ENCODE measurements at regions not wholly inside any gene's neighbourhood (a gene's known extent, or its start where the extent isn't known, plus 50 kb on each side); places are given as distances from the start of the nearest gene placed in this dataset.

DNA sequence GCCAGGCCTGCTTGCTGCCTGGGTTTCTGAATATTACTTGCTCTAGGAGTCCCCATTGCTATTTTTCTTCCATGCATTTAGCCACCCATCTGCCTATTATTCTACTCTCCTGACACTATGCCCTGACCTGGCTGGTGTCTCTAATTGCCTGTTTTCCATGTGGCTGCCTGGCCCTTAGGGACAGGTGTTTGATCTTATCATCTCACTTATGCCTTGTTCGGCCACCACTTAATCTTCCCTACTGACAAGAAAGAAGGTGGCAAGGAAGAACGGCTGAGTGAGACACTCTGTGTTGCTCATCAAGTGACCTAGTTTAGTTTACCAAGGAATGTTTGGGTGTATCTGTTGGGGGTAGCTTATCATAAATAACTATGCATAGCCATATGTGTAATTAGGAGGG is 50.4 kb upstream of the RAPH1 start:
- Mint-ChIP-seq H3K9me3 (no peaks in the 10 kb centered on the region), H3K27ac (no peak overlapping the region), H3K4me1 (peaks cover 0 to 10% (median 4%) of the 10 kb centered on the region in 4 donors), H3K36me3 (no peaks in the 10 kb centered on the region), H3K27me3 (no peaks in the 10 kb centered on the region), H3K4me3 (peak overlapping the region in 1 of 8 donors; percentile 8)
- DNase-seq, result no peak
- ChIA-PET CTCF (ENCODE audit: partially characterized antibody) (no interaction called here), POLR2A (ENCODE audit: partially characterized antibody) (interaction anchor here (0.7 kb wide), 1 partner anchor 26 kb away, joined by 3 read pairs; no protein-coding TSS in a partner anchor)
- Histone ChIP-seq H3K27me3 (ENCODE audit: insufficient read depth, low read length) (no peaks in the 10 kb centered on the region), H3K36me3 (ENCODE audit: insufficient read depth, low read length) (no peaks in the 10 kb centered on the region), H3K4me3 (ENCODE audit: low read length in 2 of 2) (no peak overlapping the region), H3K4me1 (ENCODE audit: insufficient read depth, low read length) (no peaks in the 10 kb centered on the region), H3K9me3 (ENCODE audit: control insufficient read depth in 1 of 2, low read length in 2 of 2) (no peaks in the 10 kb centered on the region), H3K27ac (ENCODE audit: low read depth, low read length) (no peak overlapping the region)
- intact Hi-C loops (cut with micrococcal nuclease), result no loop called here

DNA sequence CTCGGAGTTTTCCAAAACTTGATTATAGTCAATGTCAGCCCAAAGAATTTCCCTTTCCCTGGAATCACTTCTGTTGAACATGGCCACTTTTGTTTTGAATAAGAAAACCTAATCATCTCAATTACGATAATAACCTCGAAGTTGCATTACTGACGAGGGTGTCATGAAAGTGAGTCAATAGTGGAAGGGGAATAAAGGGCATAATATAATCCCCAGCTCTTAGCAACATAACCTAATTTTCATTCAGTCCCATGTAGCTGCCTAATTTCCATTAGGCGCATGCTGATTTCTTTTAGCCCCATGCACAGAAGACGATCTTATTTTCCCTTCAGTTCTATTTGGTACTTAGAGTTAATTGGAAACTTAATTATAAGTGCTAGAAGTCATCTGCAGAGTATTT is 51.1 kb upstream of the RAPH1 start:
- intact Hi-C loops (cut with micrococcal nuclease), result no loop called here
- no peaks in the 10 kb centered on the region for H3K36me3 Mint-ChIP-seq
- Histone ChIP-seq H3K27ac (ENCODE audit: low read depth, low read length) (no peak overlapping the region), H3K27me3 (ENCODE audit: insufficient read depth, low read length) (no peaks in the 10 kb centered on the region), H3K36me3 (ENCODE audit: insufficient read depth, low read length) (no peaks in the 10 kb centered on the region), H3K4me3 (ENCODE audit: low read length in 2 of 2) (no peak overlapping the region), H3K4me1 (ENCODE audit: insufficient read depth, low read length) (no peaks in the 10 kb centered on the region), H3K9me3 (ENCODE audit: control insufficient read depth in 1 of 2, low read length in 2 of 2) (no peaks in the 10 kb centered on the region)
- CTCF ChIA-PET (ENCODE audit: partially characterized antibody), result no interaction called here
- peaks cover 0 to 10% (median 4%) of the 10 kb centered on the region in 4 donors for H3K4me1 Mint-ChIP-seq
- POLR2A ChIA-PET (ENCODE audit: partially characterized antibody), result interaction anchor here (0.6 to 0.7 kb wide), 2 partner anchors 195 to 573 kb away, joined by 3 to 4 read pairs; no protein-coding TSS in a partner anchor
- H3K9me3 Mint-ChIP-seq, result peaks cover 0 to under 1% (median 0%) of the 10 kb centered on the region in 8 donors
- H3K27me3 Mint-ChIP-seq, result no peaks in the 10 kb centered on the region
- DNase-seq, result no peak
- H3K27ac Mint-ChIP-seq, result no peak overlapping the region
- H3K4me3 Mint-ChIP-seq, result no peak overlapping the region

DNA sequence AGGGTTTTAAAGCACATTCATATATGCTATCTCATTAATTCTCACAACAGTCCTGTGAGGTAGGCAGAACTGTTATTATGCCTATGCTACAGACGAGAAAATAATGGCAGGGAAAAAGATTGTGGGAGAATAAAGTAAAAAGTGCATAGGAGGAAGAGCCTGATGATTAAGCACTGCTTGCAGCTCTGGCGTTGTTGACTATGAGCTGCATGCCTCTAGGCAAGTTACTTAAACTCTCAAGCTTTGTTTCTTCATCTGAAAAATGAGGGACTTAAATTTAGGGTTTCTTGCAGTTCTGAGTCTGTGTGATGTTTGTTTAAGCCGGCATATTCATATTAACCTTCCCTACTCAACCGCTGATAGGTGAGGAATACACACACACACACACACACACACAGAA is 51.6 kb upstream of the RAPH1 start:
- Histone ChIP-seq H3K27me3 (ENCODE audit: insufficient read depth, low read length) (no peaks in the 10 kb centered on the region), H3K4me1 (ENCODE audit: insufficient read depth, low read length) (no peaks in the 10 kb centered on the region), H3K9me3 (ENCODE audit: control insufficient read depth in 1 of 2, low read length in 2 of 2) (no peaks in the 10 kb centered on the region), H3K4me3 (ENCODE audit: low read length in 2 of 2) (no peak overlapping the region), H3K27ac (ENCODE audit: low read depth, low read length) (no peak overlapping the region), H3K36me3 (ENCODE audit: insufficient read depth, low read length) (no peaks in the 10 kb centered on the region)
- no peak overlapping the region for H3K4me3 Mint-ChIP-seq
- H3K9me3 Mint-ChIP-seq, result peaks cover 0 to 2% (median 0%) of the 10 kb centered on the region in 8 donors
- CTCF ChIA-PET (ENCODE audit: partially characterized antibody), result no interaction called here
- POLR2A ChIA-PET (ENCODE audit: partially characterized antibody), result interaction anchor here (0.6 to 0.7 kb wide), 2 partner anchors 195 to 572 kb away, joined by 3 to 4 read pairs; no protein-coding TSS in a partner anchor
- H3K27me3 Mint-ChIP-seq, result no peaks in the 10 kb centered on the region
- no peaks in the 10 kb centered on the region for H3K36me3 Mint-ChIP-seq
- H3K4me1 Mint-ChIP-seq, result peaks cover 0 to 10% (median 4%) of the 10 kb centered on the region in 4 donors
- peak overlapping the region in 1 of 7 donors; percentile 56 for H3K27ac Mint-ChIP-seq
- intact Hi-C loops (cut with micrococcal nuclease), result no loop called here
- DNase-seq, result no peak

DNA sequence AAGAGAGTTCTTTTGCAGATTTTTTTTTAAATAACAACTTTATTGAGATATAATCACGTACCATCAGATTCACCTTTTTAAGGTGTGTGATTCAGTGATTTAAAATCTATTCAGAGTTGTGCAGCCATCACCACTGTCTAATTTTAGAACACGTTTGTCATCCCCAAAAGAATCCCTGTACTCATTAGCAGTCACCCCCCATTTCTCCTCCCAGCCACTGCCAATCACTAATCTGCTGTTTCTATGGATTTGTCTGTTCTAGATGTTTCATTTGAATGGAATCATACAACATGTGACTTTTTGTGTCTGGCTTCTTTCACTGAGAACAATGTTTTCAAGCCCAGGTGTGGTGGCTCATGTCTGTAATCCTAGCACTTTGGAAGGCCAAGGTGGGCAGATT is 55.4 kb upstream of the RAPH1 start:
- no peak for DNase-seq
- Mint-ChIP-seq H3K4me3 (no peak overlapping the region), H3K9me3 (peaks cover 0 to 2% (median 0%) of the 10 kb centered on the region in 8 donors), H3K27ac (no peak overlapping the region), H3K36me3 (no peaks in the 10 kb centered on the region), H3K27me3 (no peaks in the 10 kb centered on the region), H3K4me1 (peaks cover 0 to 6% (median under 1%) of the 10 kb centered on the region in 4 donors)
- Histone ChIP-seq H3K27ac (ENCODE audit: low read depth, low read length) (no peak overlapping the region), H3K36me3 (ENCODE audit: insufficient read depth, low read length) (no peaks in the 10 kb centered on the region), H3K27me3 (ENCODE audit: insufficient read depth, low read length) (no peaks in the 10 kb centered on the region), H3K4me1 (ENCODE audit: insufficient read depth, low read length) (no peaks in the 10 kb centered on the region), H3K4me3 (ENCODE audit: low read length in 2 of 2) (no peak overlapping the region), H3K9me3 (ENCODE audit: control insufficient read depth in 1 of 2, low read length in 2 of 2) (no peaks in the 10 kb centered on the region)
- intact Hi-C loops (cut with micrococcal nuclease), result no loop called here
- ChIA-PET POLR2A (ENCODE audit: partially characterized antibody) (no interaction called here), CTCF (ENCODE audit: partially characterized antibody) (no interaction called here)

DNA sequence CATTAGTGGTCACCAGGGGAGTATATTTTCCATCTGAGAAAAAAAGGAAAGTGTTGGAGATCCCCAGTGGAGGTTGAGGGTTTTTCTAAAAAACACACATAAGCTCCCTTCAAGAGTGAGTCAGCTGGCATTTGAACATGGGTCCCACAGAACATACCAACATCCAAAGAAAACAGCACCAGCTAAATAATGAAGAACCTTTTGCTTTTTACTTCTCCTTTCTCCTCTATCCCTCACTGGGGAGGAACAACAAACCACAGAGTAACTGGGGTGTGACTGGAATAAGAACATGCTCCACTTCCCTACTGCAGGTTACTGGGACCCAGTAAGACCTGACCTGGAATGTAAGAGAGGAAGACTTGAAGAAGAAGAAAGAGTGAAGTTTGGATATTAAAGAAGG is 56.5 kb upstream of the RAPH1 start:
- H3K27ac ChIP-seq (ENCODE audit: low read depth, low read length), result no peak overlapping the region
- no peak overlapping the region for H3K4me3 ChIP-seq (ENCODE audit: low read length in 2 of 2)
- H3K27me3 ChIP-seq (ENCODE audit: insufficient read depth, low read length), result no peaks in the 10 kb centered on the region
- intact Hi-C loops (cut with micrococcal nuclease), result no loop called here
- POLR2A ChIA-PET (ENCODE audit: partially characterized antibody), result no interaction called here
- Mint-ChIP-seq H3K27me3 (no peaks in the 10 kb centered on the region), H3K27ac (peak overlapping the region in 2 of 7 donors; percentile 54 to 57), H3K4me3 (no peak overlapping the region), H3K4me1 (peaks cover 0 to 3% (median 0%) of the 10 kb centered on the region in 4 donors), H3K36me3 (no peaks in the 10 kb centered on the region), H3K9me3 (peaks cover 0 to 2% (median 0%) of the 10 kb centered on the region in 8 donors)
- CTCF ChIA-PET (ENCODE audit: partially characterized antibody), result interaction anchor here (1.0 kb wide), 1 partner anchor 11 kb away, joined by 3 read pairs; no protein-coding TSS in a partner anchor
- DNase-seq, result no peak
- no peaks in the 10 kb centered on the region for H3K4me1 ChIP-seq (ENCODE audit: insufficient read depth, low read length)
- no peaks in the 10 kb centered on the region for H3K36me3 ChIP-seq (ENCODE audit: insufficient read depth, low read length)
- H3K9me3 ChIP-seq (ENCODE audit: control insufficient read depth in 1 of 2, low read length in 2 of 2), result no peaks in the 10 kb centered on the region

DNA sequence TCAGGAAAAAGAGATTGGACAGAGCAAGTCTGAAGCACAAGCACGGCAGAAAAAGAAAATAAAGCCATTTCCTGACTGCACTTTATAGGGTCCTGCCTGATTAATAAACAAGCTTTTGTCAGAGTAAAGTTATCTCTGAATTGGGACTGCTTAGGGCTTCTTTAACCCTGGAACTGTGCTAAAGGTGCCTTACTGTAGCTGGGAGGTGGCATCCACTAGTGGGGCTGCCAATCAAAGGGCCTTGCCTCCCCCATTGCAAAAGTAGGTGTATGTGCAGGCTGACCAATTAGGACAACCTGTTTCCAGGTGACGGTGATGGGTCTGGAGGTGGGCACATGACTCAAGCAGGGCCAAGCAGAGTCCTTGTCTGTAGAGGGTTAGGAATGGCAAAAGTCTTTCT is 57.4 kb upstream of the RAPH1 start:
- no peaks in the 10 kb centered on the region for H3K36me3 ChIP-seq (ENCODE audit: insufficient read depth, low read length)
- H3K27me3 ChIP-seq (ENCODE audit: insufficient read depth, low read length), result no peaks in the 10 kb centered on the region
- DNase-seq, result no peak
- H3K9me3 Mint-ChIP-seq, result peaks cover 0 to 2% (median 0%) of the 10 kb centered on the region in 8 donors
- H3K27me3 Mint-ChIP-seq, result no peaks in the 10 kb centered on the region
- intact Hi-C loops (cut with micrococcal nuclease), result no loop called here
- H3K4me1 ChIP-seq (ENCODE audit: insufficient read depth, low read length), result no peaks in the 10 kb centered on the region
- ChIA-PET POLR2A (ENCODE audit: partially characterized antibody) (no interaction called here), CTCF (ENCODE audit: partially characterized antibody) (interaction anchor here (0.7 kb wide), 1 partner anchor 223 kb away, joined by 3 read pairs; no protein-coding TSS in a partner anchor)
- no peak overlapping the region for H3K4me3 ChIP-seq (ENCODE audit: low read length in 2 of 2)
- H3K4me1 Mint-ChIP-seq, result peaks cover 0 to 3% (median 0%) of the 10 kb centered on the region in 4 donors
- no peak overlapping the region for H3K4me3 Mint-ChIP-seq
- no peaks in the 10 kb centered on the region for H3K9me3 ChIP-seq (ENCODE audit: control insufficient read depth in 1 of 2, low read length in 2 of 2)
- H3K36me3 Mint-ChIP-seq, result no peaks in the 10 kb centered on the region
- no peak overlapping the region for H3K27ac ChIP-seq (ENCODE audit: low read depth, low read length)
- H3K27ac Mint-ChIP-seq, result no peak overlapping the region

DNA sequence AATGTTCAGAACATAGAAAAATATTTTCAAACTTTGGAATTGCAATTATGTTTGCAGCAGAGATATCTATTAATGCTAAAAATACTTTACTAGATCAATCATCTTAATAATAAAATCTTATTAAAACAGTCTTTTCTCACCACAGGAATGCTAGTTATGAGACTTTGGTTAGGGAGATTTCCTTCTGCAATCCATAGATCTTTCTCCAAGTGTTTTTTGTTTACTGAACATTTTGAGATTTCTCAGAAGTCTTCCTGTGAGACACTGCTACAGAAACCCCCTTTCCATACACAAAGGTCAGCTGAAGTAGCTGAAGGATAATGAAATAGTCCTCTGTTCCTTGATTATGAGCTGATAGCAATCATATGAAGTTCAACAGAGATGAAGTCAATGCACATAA is 59.4 kb upstream of the RAPH1 start:
- Mint-ChIP-seq H3K27ac (peak overlapping the region in 1 of 7 donors; percentile 44), H3K9me3 (peaks cover 0 to 2% (median 0%) of the 10 kb centered on the region in 8 donors), H3K4me3 (no peak overlapping the region), H3K27me3 (no peaks in the 10 kb centered on the region), H3K4me1 (peaks cover under 1 to 4% (median 2%) of the 10 kb centered on the region in 4 donors), H3K36me3 (no peaks in the 10 kb centered on the region)
- POLR2A ChIA-PET (ENCODE audit: partially characterized antibody), result no interaction called here
- CTCF ChIA-PET (ENCODE audit: partially characterized antibody), result no interaction called here
- Histone ChIP-seq H3K9me3 (ENCODE audit: control insufficient read depth in 1 of 2, low read length in 2 of 2) (no peaks in the 10 kb centered on the region), H3K4me3 (ENCODE audit: low read length in 2 of 2) (no peak overlapping the region), H3K27ac (ENCODE audit: low read depth, low read length) (no peak overlapping the region), H3K27me3 (ENCODE audit: insufficient read depth, low read length) (no peaks in the 10 kb centered on the region), H3K36me3 (ENCODE audit: insufficient read depth, low read length) (no peaks in the 10 kb centered on the region), H3K4me1 (ENCODE audit: insufficient read depth, low read length) (no peaks in the 10 kb centered on the region)
- DNase-seq, result no peak
- intact Hi-C loops (cut with micrococcal nuclease), result no loop called here

Measured in CD4-positive, alpha-beta memory T cell (primary cell).